Hepatocyte (in vitro differentiated cells): ENCODE measurements at regions not wholly inside any gene's neighbourhood (a gene's known extent, or its start where the extent isn't known, plus 50 kb on each side); places are given as distances from the start of the nearest gene placed in this dataset.

ENCODE experiments used
- DNase-seq: peaks from one replicate; pipeline ENCODE4 v3.0.0-alpha.2; 2016; ENCODE audit warnings: low spot score
- H2AFZ ChIP-seq: fragments of 200-600 bp; sonication (generic); 2 replicates; pipeline ENCODE4 v1.6.0; 2016; ENCODE audit warnings: antibody characterized with exemption, mild to moderate bottlenecking
- H3K27ac ChIP-seq: fragments of 200-600 bp; sonication (generic); 2 replicates; pipeline ENCODE4 v1.5.1; 2016; ENCODE audit warnings: mild to moderate bottlenecking
- H3K27me3 ChIP-seq: fragments of 200-600 bp; sonication (generic); 2 replicates; pipeline ENCODE4 v1.6.1; 2016
- H3K36me3 ChIP-seq: fragments of 200-600 bp; sonication (generic); replicated peaks from 2 replicates; pipeline ENCODE4 v1.5.1; 2016; ENCODE audit warnings: low read depth; ENCODE audit not compliant: insufficient read depth
- H3K4me1 ChIP-seq: fragments of 200-600 bp; sonication (generic); 2 replicates; pipeline ENCODE4 v1.5.1; 2016; ENCODE audit warnings: mild to moderate bottlenecking, moderate library complexity; ENCODE audit not compliant: insufficient read depth
- H3K4me2 ChIP-seq: fragments of 200-600 bp; sonication (generic); 2 replicates; pipeline ENCODE4 v1.6.0; 2016
- H3K4me3 ChIP-seq: fragments of 200-600 bp; sonication (generic); 2 replicates; pipeline ENCODE4 v1.5.1; 2016; ENCODE audit warnings: mild to moderate bottlenecking
- H3K79me2 ChIP-seq: fragments of 200-600 bp; sonication (generic); 2 replicates; pipeline ENCODE4 v1.6.0; 2017; ENCODE audit warnings: mild to moderate bottlenecking
- H3K9me2 ChIP-seq: fragments of 200-600 bp; sonication (generic); replicated peaks from 2 replicates; pipeline ENCODE4 v1.6.0; 2017; ENCODE audit warnings: mild to moderate bottlenecking; ENCODE audit not compliant: insufficient read depth
- H3K9me3 ChIP-seq: fragments of 200-600 bp; sonication (generic); 2 replicates; pipeline ENCODE4 v1.5.1; 2016; ENCODE audit warnings: low read depth, mild to moderate bottlenecking
- H4K20me1 ChIP-seq: fragments of 200-600 bp; sonication (generic); 2 replicates; pipeline ENCODE4 v1.6.0; 2016; ENCODE audit warnings: mild to moderate bottlenecking; ENCODE audit not compliant: insufficient read depth, poor library complexity, severe bottlenecking
- CTCF ChIP-seq: fragments of 200-600 bp; sonication (generic); IDR thresholded peaks from 2 replicates; pipeline ENCODE4 v1.5.1; 2016; ENCODE audit warnings: antibody characterized with exemption, mild to moderate bottlenecking; ENCODE audit not compliant: poor library complexity
- EZH2 ChIP-seq: fragments of 200-600 bp; sonication (generic); IDR thresholded peaks from 2 replicates; pipeline ENCODE4 v1.6.1; 2016; ENCODE audit warnings: antibody characterized with exemption, mild to moderate bottlenecking, borderline replicate concordance
- EZH2phosphoT487 ChIP-seq: fragments of 200-600 bp; sonication (generic); IDR thresholded peaks from one replicate; pipeline ENCODE4 v1.6.1; 2018; ENCODE audit warnings: antibody characterized with exemption, mild to moderate bottlenecking, low read depth, moderate library complexity; ENCODE audit not compliant: unreplicated experiment, severe bottlenecking
- WGBS: methylation state at CpG from one replicate; pipeline ENCODE4 v1.1.6; 2016; ENCODE audit warnings: low lambda C conversion rate; ENCODE audit errors: missing lambda C conversion rate; 5-methylcytosine and 5-hydroxymethylcytosine counted together

- H3K4me1 ChIP-seq: peaks cover 18% of the 10 kb centered on the region
- H3K27ac ChIP-seq: peak overlapping the region; percentile 90
- no peaks in the 10 kb centered on the region for H3K9me2 ChIP-seq
- H3K79me2 ChIP-seq: no peaks in the 10 kb centered on the region
- DNase-seq: peak; percentile 69
- H3K9me3 ChIP-seq: no peaks in the 10 kb centered on the region
- no peaks in the 10 kb centered on the region for H3K27me3 ChIP-seq
- no peak overlapping the region for H3K4me3 ChIP-seq
- no peaks in the 10 kb centered on the region for H3K36me3 ChIP-seq
- no peak for TF ChIP-seq CTCF
- TF ChIP-seq EZH2: no peak
- TF ChIP-seq EZH2phosphoT487: peak; percentile 79
- peak overlapping the region; percentile 36 for H3K4me2 ChIP-seq
- WGBS: 56% methylated on average over 21 of the region's 21 CpGs
- H4K20me1 ChIP-seq: no peaks in the 10 kb centered on the region
- H2AFZ ChIP-seq: no peak overlapping the region
Measured at GRCh38 chr22:27487600-27488452, 313.7 kb downstream of the MN1 start.

- 42% methylated on average over 11 of the region's 12 CpGs for WGBS
- Histone ChIP-seq H3K36me3 (no peaks in the 10 kb centered on the region), H3K27ac (peak overlapping the region; percentile 90), H3K4me2 (peak overlapping the region; percentile 36), H2AFZ (no peak overlapping the region), H3K27me3 (no peaks in the 10 kb centered on the region), H3K4me1 (peaks cover 18% of the 10 kb centered on the region), H3K9me3 (no peaks in the 10 kb centered on the region), H3K79me2 (no peaks in the 10 kb centered on the region), H3K9me2 (no peaks in the 10 kb centered on the region), H4K20me1 (no peaks in the 10 kb centered on the region), H3K4me3 (no peak overlapping the region)
- peak; percentile 60 for DNase-seq
- no peak for TF ChIP-seq EZH2phosphoT487
- no peak for TF ChIP-seq EZH2
- peak; percentile 18 for TF ChIP-seq CTCF
Measured at GRCh38 chr22:27488456-27489177, 312.9 kb downstream of the MN1 start.

- H4K20me1 ChIP-seq: no peaks in the 10 kb centered on the region
- no peak overlapping the region for H2AFZ ChIP-seq
- H3K79me2 ChIP-seq: no peaks in the 10 kb centered on the region
- DNase-seq: peak; percentile 85
- TF ChIP-seq EZH2phosphoT487 (no peak), CTCF (no peak)
- H3K27ac ChIP-seq: peak overlapping the region; percentile 90
- peaks cover 18% of the 10 kb centered on the region for H3K4me1 ChIP-seq
- peak overlapping the region; percentile 36 for H3K4me2 ChIP-seq
- no peaks in the 10 kb centered on the region for H3K9me2 ChIP-seq
- WGBS: 47% methylated on average over 4 of the region's 4 CpGs
- H3K36me3 ChIP-seq: no peaks in the 10 kb centered on the region
- H3K9me3 ChIP-seq: no peaks in the 10 kb centered on the region
- no peaks in the 10 kb centered on the region for H3K27me3 ChIP-seq
- no peak overlapping the region for H3K4me3 ChIP-seq
Measured at GRCh38 chr22:27489178-27489675, 312.3 kb downstream of the MN1 start.
